Body of pancreas (tissue), 4 donors: ENCODE measurements at regions not wholly inside any gene's neighbourhood (a gene's known extent, or its start where the extent isn't known, plus 50 kb on each side); places are given as distances from the start of the nearest gene placed in this dataset.

Source experiments
- ATAC-seq: fragments of 150-250 bp; one replicate; pipeline ENCODE4 v1.9.1; 2016
- DNase-seq, 4 donors: peaks; one replicate each; pipeline ENCODE4 v3.0.0-alpha.2; 2019
- H3K27ac ChIP-seq, 4 donors: fragments of 200-600 bp; sonication (generic); 1 replicate in 3 of 4; 2 replicates in 1 of 4; pipeline versions ENCODE4 v1.5.1 to v1.6.1; 2016 to 2019; ENCODE audit warnings: mild to moderate bottlenecking in 1 of 4, mixed read lengths in 1 of 4, moderate library complexity in 1 of 4
- H3K27me3 ChIP-seq, 2 donors: fragments of 200-600 bp; sonication (generic); one replicate each; pipeline ENCODE4 v1.6.0; 2016; ENCODE audit warnings: mild to moderate bottlenecking in 1 of 2
- H3K36me3 ChIP-seq, 2 donors: fragments of 200-600 bp; sonication (generic); replicated peaks in 1 of 2; 2 replicates each; pipeline ENCODE4 v1.5.1; 2016; ENCODE audit warnings: low read depth in 2 of 2; ENCODE audit not compliant: insufficient read depth in 1 of 2
- H3K4me1 ChIP-seq: fragments of 200-600 bp; sonication (generic); one replicate; pipeline ENCODE4 v1.6.0; 2016
- H3K4me3 ChIP-seq, 2 donors: fragments of 200-600 bp; sonication (generic); 1 replicate in 1 of 2; 2 replicates in 1 of 2; pipeline ENCODE4 v1.5.1; 2016 to 2019
- H3K9me3 ChIP-seq, 3 donors: fragments of 200-600 bp; sonication (generic); 1 replicate in 2 of 3; 2 replicates in 1 of 3; pipeline ENCODE4 v1.5.1; 2016
- CTCF ChIP-seq, 7 experiments: fragments of 450-650 bp in 4 of 7; fragments of 200-600 bp in 3 of 7; sonication (generic) in 3 of 7; IDR thresholded peaks; one replicate each; pipeline ENCODE4 v1.5.1; 2016 to 2019; ENCODE audit warnings: antibody characterized with exemption in 7 of 7
- POLR2A ChIP-seq, 3 donors: fragments of 450-650 bp; IDR thresholded peaks; one replicate each; pipeline ENCODE4 v1.6.1; 2016; ENCODE audit warnings: antibody characterized with exemption in 3 of 3, mild to moderate bottlenecking in 2 of 3
- WGBS, 2 donors: methylation state at CpG; one replicate each; pipeline ENCODE4 v1.1.5; 2017; 5-methylcytosine and 5-hydroxymethylcytosine counted together
- intact Hi-C: fragments of 100-400 bp; cut with DNase I; formaldehyde crosslinking; loops from one replicate; pipeline ENCODE4 v1.15.1; 2023

GRCh38 chr1:173403996-173404395 is 73.1 kb upstream of the PRDX6 start:
- TF ChIP-seq CTCF (IDR thresholded peaks at IDR 0.05): no peak
- TF ChIP-seq POLR2A (IDR thresholded peaks at IDR 0.05): no peak
- Histone ChIP-seq H3K4me3 (no peak overlapping the region), H3K9me3 (no peaks in the 10 kb centered on the region), H3K27ac (no peak overlapping the region), H3K4me1 (no peaks in the 10 kb centered on the region), H3K36me3 (no peaks in the 10 kb centered on the region), H3K27me3 (no peaks in the 10 kb centered on the region)
- WGBS, 2 donors: 95 to 96% methylated on average over 3 of the region's 3 CpGs
- DNase-seq: no peak
- no peak for ATAC-seq
- intact Hi-C loops: no loop called here

- no peak for ATAC-seq
- Histone ChIP-seq H3K9me3 (no peaks in the 10 kb centered on the region), H3K4me3 (no peak overlapping the region), H3K4me1 (no peaks in the 10 kb centered on the region), H3K36me3 (no peaks in the 10 kb centered on the region), H3K27me3 (no peaks in the 10 kb centered on the region), H3K27ac (no peak overlapping the region)
- no peak for DNase-seq
- TF ChIP-seq CTCF (IDR thresholded peaks at IDR 0.05) (no peak), POLR2A (IDR thresholded peaks at IDR 0.05) (no peak)
- intact Hi-C loops: no loop called here
Observed at GRCh38 chr1:173405281-173405680, 71.9 kb upstream of the PRDX6 start.

- intact Hi-C loops: no loop called here
- no peak for ATAC-seq
- TF ChIP-seq POLR2A (IDR thresholded peaks at IDR 0.05) (no peak), CTCF (IDR thresholded peaks at IDR 0.05) (no peak)
Observed at GRCh38 chr1:173405834-173406233, 71.3 kb upstream of the PRDX6 start.

GRCh38 chr1:173406783-173407230 is 70.3 kb upstream of the PRDX6 start:
- Histone ChIP-seq H3K27me3 (no peaks in the 10 kb centered on the region), H3K9me3 (no peaks in the 10 kb centered on the region), H3K36me3 (no peaks in the 10 kb centered on the region), H3K4me1 (no peaks in the 10 kb centered on the region), H3K27ac (no peak overlapping the region), H3K4me3 (no peak overlapping the region)
- ATAC-seq (no peak), DNase-seq (no peak)
- intact Hi-C loops: no loop called here
- no peak for TF ChIP-seq CTCF (IDR thresholded peaks at IDR 0.05)
- no peak for TF ChIP-seq POLR2A (IDR thresholded peaks at IDR 0.05)
- 65 to 74% methylated on average over 8 of the region's 8 CpGs for WGBS, 2 donors

More at GRCh38 chr1:173405834-173406233, 71.3 kb upstream of the PRDX6 start:
- no peaks in the 10 kb centered on the region for H3K27me3 ChIP-seq
- H3K4me1 ChIP-seq: no peaks in the 10 kb centered on the region
- H3K27ac ChIP-seq: no peak overlapping the region
- DNase-seq: no peak
- WGBS, 2 donors: 82 to 95% methylated on average over 3 of the region's 3 CpGs
- H3K36me3 ChIP-seq: no peaks in the 10 kb centered on the region
- no peak overlapping the region for H3K4me3 ChIP-seq
- H3K9me3 ChIP-seq: no peaks in the 10 kb centered on the region

- H3K36me3 ChIP-seq: no peaks in the 10 kb centered on the region
- TF ChIP-seq POLR2A (IDR thresholded peaks at IDR 0.05): no peak
- no peak for TF ChIP-seq CTCF (IDR thresholded peaks at IDR 0.05)
- H3K4me1 ChIP-seq: no peaks in the 10 kb centered on the region
- H3K4me3 ChIP-seq: no peak overlapping the region
- ATAC-seq: no peak
- H3K27ac ChIP-seq: no peak overlapping the region
- H3K27me3 ChIP-seq: no peaks in the 10 kb centered on the region
- H3K9me3 ChIP-seq: no peaks in the 10 kb centered on the region
- intact Hi-C loops: no loop called here
- DNase-seq: no peak
Observed at GRCh38 chr1:173407846-173408245, 69.3 kb upstream of the PRDX6 start.
